GM13976 (cell line): ENCODE measurements at regions not wholly inside any gene's neighbourhood (a gene's known extent, or its start where the extent isn't known, plus 50 kb on each side); places are given as distances from the start of the nearest gene placed in this dataset.

ENCODE experiments used
- DNase-seq: peaks from one replicate; pipeline ENCODE4 v3.0.0; 2012; ENCODE audit warnings: low spot score
- CTCF ChIP-seq: IDR thresholded peaks from 2 replicates; pipeline ENCODE4 v1.5.1; 2012; ENCODE audit warnings: borderline replicate concordance, mild to moderate bottlenecking; ENCODE audit not compliant: insufficient read depth; ENCODE audit errors: extremely low read depth, missing control alignments, control extremely low read depth
- in situ Hi-C: fragments of 300-500 bp; cut with MboI; formaldehyde crosslinking; loops from one replicate; pipeline ENCODE4 v1.12.0; 2022; ENCODE audit warnings: low sequenced_read_pairs, mixed read lengths, inconsistent platforms; ENCODE audit not compliant: unreplicated experiment

GRCh38 chr5:74334062-74334761 is 306.3 kb downstream of the ENC1 start:
- in situ Hi-C loops = no loop called here
- no peak for TF ChIP-seq CTCF
- DNase-seq = no peak

- DNase-seq = no peak
- in situ Hi-C loops = no loop called here
- no peak for TF ChIP-seq CTCF
Measured at GRCh38 chr5:74333430-74333829, 307.1 kb downstream of the ENC1 start.

- no peak for DNase-seq
- in situ Hi-C loops = no loop called here
- no peak for TF ChIP-seq CTCF
Measured at GRCh38 chr5:74332682-74333081, 307.8 kb downstream of the ENC1 start.

- no peak for TF ChIP-seq CTCF
- no peak for DNase-seq
- in situ Hi-C loops = no loop called here
Measured at GRCh38 chr5:74332006-74332405, 308.5 kb downstream of the ENC1 start.

GRCh38 chr5:74328221-74328630 is 312.3 kb downstream of the ENC1 start:
- no peak for DNase-seq
- in situ Hi-C loops = no loop called here
- TF ChIP-seq CTCF = no peak

GRCh38 chr5:74327339-74327685 is 313.2 kb downstream of the ENC1 start:
- no peak for TF ChIP-seq CTCF
- no peak for DNase-seq
- in situ Hi-C loops = no loop called here
